Hematopoietic multipotent progenitor cell (in vitro differentiated cells): ENCODE measurements at regions not wholly inside any gene's neighbourhood (a gene's known extent, or its start where the extent isn't known, plus 50 kb on each side); places are given as distances from the start of the nearest gene placed in this dataset.

ENCODE experiments used
- DNase-seq, 3 donors: peaks; one replicate each; pipeline ENCODE4 v3.0.0-alpha.2; 2011 to 2015; ENCODE audit warnings: low read depth in 2 of 3, low spot score in 2 of 3

DNA sequence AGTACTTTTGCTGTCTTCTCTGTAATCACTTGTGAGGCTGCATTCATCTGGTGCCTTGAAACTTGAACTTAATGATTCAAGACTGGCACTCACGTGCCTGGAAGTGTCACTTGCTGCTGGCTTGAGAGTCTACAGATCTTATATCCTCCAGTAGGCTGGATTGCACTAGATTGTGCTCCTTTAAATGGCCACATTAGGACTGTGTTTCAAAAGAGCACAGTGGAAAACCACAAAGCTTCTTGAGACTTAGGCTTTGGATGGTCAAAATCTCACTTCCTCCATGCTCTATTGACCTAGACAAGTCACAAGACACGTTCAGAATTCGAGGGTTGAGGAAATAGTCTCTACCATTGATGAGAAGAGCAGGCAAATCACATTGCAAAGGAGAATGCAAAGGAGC lies 1278.8 kb upstream of the MIR17HG start:
- no peak for DNase-seq

DNA sequence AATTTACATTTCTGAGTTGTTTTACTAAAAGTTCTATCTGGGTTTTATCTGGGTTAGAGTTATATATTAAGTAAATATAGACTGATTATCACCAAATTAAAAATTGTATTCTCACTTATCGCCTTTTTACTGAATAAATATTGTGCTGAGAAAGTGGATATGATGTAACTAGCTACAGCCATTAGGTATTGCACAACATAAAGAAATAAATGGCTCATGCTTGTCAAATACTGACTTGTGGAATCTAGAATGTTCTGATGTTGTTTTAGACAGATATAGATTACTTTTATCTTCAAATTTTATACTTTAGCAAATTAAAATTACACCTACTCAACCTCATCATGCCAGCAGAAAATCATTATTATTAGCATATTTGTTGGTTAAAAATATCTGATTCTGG lies 1277.1 kb upstream of the MIR17HG start:
- DNase-seq: no peak

- no peak for DNase-seq
These were observed 1276.5 kb upstream of the MIR17HG start for GRCh38 chr13:90070837-90071525.

DNA sequence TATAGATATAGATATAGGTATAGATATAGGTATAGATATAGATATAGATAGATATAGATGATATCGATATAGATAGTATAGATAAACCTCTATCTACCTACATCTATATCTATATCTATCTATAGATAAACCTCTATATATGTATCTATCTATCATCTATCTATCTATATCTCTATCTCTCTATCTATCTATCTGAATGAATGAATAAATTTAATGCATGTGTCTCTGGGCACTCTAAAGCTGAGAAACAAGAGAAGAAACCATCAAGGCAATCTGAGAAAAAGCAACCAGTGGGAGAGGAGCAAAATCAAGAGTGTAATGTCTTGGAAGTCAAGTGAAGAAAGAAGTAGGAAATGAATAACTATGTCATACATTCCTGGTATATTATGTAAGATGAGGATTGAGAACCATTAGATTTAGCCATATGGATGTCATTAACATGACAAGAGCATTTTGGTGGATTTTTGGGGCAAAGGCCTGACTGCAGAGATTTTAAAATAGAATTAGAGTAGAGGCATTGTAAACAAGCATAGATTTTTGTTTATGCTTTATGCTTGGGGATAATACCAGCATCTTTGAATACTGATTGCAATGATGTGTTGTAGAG lies 1262.7 kb upstream of the MIR17HG start:
- DNase-seq: no peak

DNA sequence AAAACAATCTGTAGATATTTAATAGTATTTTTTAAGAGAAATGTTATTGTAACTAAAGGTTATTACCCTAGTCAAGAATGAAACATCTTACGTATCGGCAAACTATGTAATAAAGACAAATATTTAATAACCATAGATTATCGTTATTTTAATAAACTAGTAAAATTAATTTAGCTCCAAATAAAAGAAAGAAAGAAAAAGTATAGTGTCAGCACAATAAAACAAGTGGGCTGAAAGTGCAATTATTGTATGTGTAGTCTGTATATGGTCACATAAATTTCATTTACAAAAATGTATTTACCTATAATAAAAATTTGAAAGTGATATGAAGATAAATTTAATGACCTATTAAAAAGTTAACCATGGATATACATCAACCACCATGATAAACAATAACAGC lies 1258.4 kb upstream of the MIR17HG start:
- DNase-seq: no peak

GRCh38 chr13:90091611-90092010 lies 1255.9 kb upstream of the MIR17HG start:
- no peak for DNase-seq

GRCh38 chr13:90094357-90094756 lies 1253.1 kb upstream of the MIR17HG start:
- no peak for DNase-seq

DNA sequence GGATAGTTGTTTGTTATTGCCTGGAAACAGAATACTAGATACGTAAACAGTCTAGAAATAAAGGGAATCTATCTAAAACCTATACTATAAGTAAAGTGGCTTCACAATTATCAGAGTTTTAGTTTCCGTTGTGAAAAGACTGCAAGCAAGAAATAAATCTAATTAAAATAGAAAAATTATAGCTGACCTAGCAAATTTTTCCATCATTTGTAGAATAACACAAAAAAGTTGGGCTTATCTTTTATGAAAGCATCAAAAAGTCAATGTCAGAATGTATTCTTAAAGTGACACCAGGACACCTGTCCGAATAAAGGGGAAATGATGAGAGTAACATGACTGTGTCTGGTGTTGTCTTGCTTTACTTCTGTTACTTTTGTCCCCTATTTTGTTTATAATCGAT lies 1248.9 kb upstream of the MIR17HG start:
- no peak for DNase-seq

DNA sequence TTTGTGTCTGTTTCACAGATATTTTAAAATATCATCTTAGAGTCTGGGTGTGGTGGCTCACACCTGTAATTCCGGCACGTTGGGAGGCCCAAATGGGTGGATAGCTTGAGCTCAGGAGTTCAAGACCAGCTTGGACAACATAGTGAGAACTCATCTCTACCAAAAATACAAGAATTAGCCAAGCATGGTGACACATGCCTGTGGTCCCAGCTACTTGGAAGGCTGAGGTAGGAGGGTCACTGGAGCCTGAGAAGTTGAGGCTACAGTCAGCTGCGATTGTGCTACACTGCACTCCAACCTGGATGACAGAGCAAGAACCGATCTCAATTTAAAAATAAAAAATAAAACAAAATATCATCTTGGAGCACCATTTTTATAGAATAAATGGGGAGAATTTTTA lies 1247.6 kb upstream of the MIR17HG start:
- no peak for DNase-seq

- DNase-seq: no peak
These were observed 1244.2 kb upstream of the MIR17HG start for GRCh38 chr13:90103099-90103784.

GRCh38 chr13:90104764-90105163 lies 1242.7 kb upstream of the MIR17HG start:
- DNase-seq: no peak

GRCh38 chr13:90105276-90105675 lies 1242.2 kb upstream of the MIR17HG start:
- peak in 1 of 3 donors; percentile 6 for DNase-seq

DNA sequence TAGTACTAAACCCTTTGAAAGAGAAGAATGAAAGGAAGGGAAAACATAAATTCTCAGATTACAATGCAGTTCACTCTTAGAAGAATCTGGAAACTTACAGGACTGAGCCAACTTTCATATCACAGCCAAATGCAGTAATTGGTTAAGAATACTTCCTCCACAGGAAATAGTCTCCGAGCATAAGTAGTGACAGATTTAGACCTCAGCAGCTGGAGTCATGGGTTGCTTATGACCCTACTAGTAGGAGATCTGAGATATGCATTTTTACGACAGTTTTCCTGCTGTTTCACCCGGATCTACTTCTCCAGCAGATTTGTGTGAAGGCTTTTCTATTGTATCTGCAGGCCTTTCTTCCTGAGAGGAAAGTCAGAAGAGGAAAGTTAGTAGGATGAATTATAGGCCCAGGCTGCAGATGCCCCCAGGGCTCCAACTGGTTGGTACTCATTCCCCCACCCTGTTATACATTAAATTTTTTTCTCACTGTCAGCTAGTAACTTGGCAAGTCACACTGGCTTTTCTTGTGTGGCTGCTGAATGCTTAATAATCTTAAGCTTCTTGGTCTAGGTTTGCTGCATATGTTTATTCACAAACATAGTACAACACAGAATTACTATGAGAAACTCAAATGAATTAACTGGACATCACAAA lies 1241.5 kb upstream of the MIR17HG start:
- DNase-seq: peak in 1 of 3 donors; percentile 15

- DNase-seq: no peak
These were observed 1239.8 kb upstream of the MIR17HG start for GRCh38 chr13:90107661-90108060.

DNA sequence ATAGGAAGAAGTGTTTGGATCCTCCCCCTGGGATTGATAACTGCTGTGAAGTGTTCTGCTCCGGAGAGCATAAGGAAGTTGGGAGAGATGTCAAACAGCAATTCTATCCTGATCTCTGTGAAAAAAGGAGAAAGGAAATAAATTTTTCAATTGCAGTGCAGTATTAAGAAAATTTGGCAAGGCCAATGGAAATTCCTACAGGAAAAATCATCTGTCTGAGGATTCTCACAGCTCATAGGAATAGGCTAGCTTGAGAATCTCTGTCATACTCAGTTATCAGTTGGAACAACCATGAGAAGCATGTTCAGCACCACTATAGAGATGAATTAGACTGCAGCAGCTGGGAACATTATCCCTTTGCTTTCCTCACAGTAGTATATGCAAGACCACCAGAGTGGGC lies 1238.9 kb upstream of the MIR17HG start:
- DNase-seq: no peak

DNA sequence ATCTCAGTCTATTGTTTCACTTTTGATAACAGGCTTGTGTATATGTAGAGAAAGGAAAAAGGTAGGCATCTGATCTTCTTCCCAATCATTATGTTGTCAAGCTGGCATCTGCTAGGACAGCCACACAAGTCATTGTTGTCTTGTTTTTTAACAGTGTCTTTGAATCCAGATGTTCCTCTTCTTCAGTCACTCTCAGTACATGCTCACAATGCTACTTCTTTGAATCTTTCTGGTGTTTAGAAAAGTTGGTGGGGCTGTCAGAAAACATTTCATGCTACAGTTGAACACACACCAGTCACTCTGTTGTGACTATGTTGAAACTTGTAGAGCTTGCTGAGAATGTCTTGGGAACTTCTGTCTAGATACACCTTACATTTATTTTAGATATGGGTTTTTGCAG lies 1231.4 kb upstream of the MIR17HG start:
- DNase-seq: no peak

GRCh38 chr13:90118467-90119071 lies 1228.9 kb upstream of the MIR17HG start:
- no peak for DNase-seq

DNA sequence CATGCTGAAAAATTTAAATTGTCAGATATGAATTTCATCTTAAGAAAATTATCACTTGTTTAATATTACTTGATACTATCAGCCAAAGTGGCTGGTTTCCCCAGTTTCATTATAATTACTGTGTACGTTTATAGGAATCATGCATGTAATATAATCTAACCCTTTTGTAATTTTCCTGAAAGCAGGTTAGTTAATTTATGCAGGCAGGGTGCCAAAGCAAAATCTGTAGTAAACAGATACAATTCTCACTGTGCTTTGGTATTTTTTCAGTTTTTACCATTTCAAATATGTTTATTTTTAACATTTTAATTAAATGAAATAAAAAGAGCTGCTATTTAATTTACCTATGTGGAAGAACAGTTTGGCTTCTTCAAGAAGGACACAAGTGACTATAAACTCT lies 1227.5 kb upstream of the MIR17HG start:
- DNase-seq: no peak

DNA sequence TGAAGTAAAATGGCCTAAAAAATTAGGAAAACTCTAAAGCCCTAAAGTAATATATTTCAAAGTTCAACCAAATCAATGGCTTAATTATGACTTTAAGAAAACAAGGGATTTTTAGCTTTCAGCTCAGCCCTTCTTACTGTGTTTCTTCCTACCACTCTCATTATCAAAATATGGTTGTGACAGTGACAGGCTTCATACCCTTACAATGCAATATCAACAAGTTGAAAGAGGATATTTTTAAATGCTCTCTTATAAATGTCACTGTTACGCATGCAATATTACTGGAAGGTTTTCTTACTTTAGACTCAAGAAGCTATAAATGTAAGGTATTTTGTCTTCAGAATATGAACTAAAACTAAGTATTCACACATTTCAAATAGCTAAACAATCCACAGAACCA lies 1225.7 kb upstream of the MIR17HG start:
- DNase-seq: no peak

- no peak for DNase-seq
These were observed 1225.0 kb upstream of the MIR17HG start for GRCh38 chr13:90122531-90122930.

DNA sequence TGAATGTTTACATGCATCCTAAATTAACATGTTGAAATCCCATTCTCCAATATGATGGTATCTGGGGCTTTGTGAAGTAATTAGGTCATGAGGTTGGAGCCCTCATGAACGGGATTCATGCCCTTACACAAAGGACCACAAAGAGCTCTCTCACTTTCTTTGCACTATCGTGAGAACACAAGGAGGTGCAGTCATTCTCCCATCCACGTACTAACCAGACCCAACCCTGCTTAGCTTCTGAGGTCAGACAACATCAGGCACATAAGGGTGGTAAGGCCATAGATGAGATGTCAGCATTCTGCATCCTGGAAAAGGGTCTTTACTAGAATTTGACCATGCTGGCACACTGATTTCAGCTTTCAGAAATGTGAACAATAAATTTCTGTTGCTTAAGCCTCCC lies 1211.9 kb upstream of the MIR17HG start:
- no peak for DNase-seq
